Astrocyte of the spinal cord (primary cell): ENCODE measurements at regions not wholly inside any gene's neighbourhood (a gene's known extent, or its start where the extent isn't known, plus 50 kb on each side); places are given as distances from the start of the nearest gene placed in this dataset.

Experiments
- DNase-seq: peaks from one replicate; pipeline ENCODE4 v3.0.0; 2011; ENCODE audit warnings: low read depth, low spot score
- H3K4me3 ChIP-seq: 2 replicates; pipeline ENCODE4 v1.5.1; 2011; ENCODE audit warnings: low read depth, mild to moderate bottlenecking, low read length, moderate library complexity
- in situ Hi-C: cut with HindIII; loops from 2 replicates; pipeline ENCODE4 v1.10.0; 2017; ENCODE audit warnings: low sequenced_read_pairs
- TF ChIP-seq, protein P1 (sequence below): IDR thresholded peaks from 2 replicates; pipeline ENCODE4 v1.5.1; 2012; ENCODE audit warnings: low read depth, mild to moderate bottlenecking, low read length, inconsistent platforms

DNA sequence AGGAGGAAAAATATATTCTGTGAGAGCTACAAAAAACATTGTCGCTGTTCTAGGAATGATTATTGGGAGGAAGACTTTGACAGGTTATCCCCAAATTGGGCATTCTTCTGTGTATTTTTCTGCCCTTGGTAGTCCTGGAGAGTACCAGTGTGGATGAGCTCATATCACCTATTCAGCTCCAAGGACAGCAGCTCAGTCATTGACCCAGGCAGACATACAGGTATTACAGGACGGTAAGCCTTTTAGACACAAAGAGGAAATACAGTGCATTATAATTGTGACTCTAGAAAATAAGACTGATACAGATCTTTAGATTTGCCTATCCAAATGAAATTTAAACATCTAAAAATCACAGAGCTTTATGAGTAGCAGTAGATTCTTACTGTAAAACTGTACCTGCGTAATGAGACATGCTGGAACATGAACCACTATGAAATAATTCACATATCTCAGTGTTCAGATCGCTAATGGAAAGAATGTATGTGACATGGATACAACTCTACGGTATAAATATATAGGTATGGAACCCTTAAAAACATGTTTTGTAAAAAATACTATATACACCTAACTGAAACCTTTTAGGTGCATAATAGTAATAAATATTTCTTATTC, 56.0 kb downstream of the PLK2 start:
- no peak overlapping the region for H3K4me3 ChIP-seq
- in situ Hi-C loops = no loop called here
- TF ChIP-seq, protein P1, sequence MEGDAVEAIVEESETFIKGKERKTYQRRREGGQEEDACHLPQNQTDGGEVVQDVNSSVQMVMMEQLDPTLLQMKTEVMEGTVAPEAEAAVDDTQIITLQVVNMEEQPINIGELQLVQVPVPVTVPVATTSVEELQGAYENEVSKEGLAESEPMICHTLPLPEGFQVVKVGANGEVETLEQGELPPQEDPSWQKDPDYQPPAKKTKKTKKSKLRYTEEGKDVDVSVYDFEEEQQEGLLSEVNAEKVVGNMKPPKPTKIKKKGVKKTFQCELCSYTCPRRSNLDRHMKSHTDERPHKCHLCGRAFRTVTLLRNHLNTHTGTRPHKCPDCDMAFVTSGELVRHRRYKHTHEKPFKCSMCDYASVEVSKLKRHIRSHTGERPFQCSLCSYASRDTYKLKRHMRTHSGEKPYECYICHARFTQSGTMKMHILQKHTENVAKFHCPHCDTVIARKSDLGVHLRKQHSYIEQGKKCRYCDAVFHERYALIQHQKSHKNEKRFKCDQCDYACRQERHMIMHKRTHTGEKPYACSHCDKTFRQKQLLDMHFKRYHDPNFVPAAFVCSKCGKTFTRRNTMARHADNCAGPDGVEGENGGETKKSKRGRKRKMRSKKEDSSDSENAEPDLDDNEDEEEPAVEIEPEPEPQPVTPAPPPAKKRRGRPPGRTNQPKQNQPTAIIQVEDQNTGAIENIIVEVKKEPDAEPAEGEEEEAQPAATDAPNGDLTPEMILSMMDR = no peak
- DNase-seq = no peak

- in situ Hi-C loops = no loop called here
- TF ChIP-seq, protein P1 = no peak
- no peak overlapping the region for H3K4me3 ChIP-seq
- DNase-seq = no peak
Measured at GRCh38 chr5:58401701-58402100, 58.2 kb downstream of the PLK2 start.

DNA sequence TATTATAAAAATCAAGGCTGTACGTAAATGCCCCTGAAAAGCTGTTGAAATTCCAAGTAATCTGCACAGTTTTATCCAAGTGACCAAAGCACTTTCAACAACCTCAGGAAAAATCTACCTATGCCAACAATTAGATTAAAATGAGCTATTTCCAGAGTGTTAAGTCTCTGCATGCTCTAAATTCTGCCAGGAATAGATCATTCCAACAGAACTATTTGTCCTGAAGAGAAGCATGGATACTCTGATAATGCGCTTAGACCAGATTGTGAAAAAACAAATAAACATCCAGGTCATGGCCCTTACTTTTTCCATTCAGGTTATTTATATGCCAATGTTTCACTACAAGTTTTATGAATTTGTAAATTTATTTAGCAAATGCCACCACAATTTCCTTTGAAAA, 59.1 kb downstream of the PLK2 start:
- no peak overlapping the region for H3K4me3 ChIP-seq
- DNase-seq = no peak
- TF ChIP-seq, protein P1 = no peak
- in situ Hi-C loops = no loop called here

DNA sequence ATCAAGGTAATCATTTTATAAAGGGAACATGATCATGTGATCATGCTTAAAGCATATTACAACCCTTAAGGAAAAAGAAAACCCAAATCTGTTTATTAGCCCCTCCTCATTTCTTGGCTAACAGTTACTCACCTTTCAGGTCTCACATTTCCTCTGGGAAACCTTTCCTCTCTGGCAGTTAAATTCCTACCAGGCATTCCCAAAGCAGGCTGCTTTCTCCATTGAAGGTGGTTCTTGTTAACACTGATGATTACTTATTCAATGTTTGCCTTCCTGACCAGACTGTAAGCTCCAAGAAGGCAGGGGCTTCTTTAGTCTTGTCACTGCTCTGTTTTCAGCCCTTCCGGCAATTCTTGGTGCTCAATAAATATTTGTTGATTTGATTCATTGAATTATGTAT, 59.9 kb downstream of the PLK2 start:
- TF ChIP-seq, protein P1 = no peak
- DNase-seq = no peak
- in situ Hi-C loops = no loop called here
- H3K4me3 ChIP-seq = no peak overlapping the region

DNA sequence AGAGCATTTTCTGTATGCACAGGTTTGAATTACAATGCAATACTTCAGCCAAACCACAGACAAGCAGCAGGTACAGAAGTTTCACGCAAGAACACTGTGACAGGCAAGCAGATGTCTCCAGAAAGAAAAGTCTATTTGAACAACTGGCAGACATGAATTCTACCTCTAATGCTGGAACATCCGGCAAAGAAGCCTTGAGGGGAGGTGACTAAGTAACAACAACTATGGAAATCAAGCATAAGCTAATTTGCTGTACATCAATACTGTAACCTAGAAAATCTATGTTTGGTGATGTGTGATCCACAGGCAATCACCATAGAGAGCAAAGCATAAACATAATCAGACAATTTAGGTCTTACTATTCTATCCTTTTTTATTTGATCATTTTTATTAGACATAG, 65.5 kb downstream of the PLK2 start:
- TF ChIP-seq, protein P1 = no peak
- H3K4me3 ChIP-seq = no peak overlapping the region
- DNase-seq = no peak
- in situ Hi-C loops = no loop called here

DNA sequence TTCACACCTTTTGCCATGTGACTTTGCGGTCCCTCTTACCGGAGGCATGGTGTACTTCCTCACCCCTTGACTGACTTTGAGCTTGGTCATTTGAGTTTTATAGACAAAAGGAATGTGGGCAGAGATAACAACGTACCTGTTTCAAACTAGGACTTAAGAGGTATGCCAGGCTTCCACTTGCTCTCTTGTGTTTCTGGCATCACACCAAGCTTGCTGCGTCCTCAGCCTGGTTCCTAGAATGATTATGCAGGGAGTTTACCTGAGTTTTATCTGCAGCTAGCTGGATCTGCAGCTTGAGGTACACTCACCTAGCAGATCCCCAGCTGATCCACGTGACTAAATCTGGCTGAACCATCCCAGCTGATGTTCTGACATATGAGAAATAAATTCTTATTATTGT, 66.2 kb downstream of the PLK2 start:
- in situ Hi-C loops = no loop called here
- no peak for DNase-seq
- TF ChIP-seq, protein P1 = no peak
- H3K4me3 ChIP-seq = no peak overlapping the region

GRCh38 chr5:58392496-58392895, 67.4 kb downstream of the PLK2 start:
- TF ChIP-seq, protein P1 = no peak
- in situ Hi-C loops = no loop called here
- no peak for DNase-seq
- H3K4me3 ChIP-seq = no peak overlapping the region
